ENCODE measurements at regions not wholly inside any gene's neighbourhood (a gene's known extent, or its start where the extent isn't known, plus 50 kb on each side); places are given as distances from the start of the nearest gene placed in this dataset.

GRCh38 chr14:96702831-96703230, 94.4 kb upstream of the VRK1 start:
- no peak overlapping the region for H3K4me2 ChIP-seq (ENCODE audit: low read length)
- no peaks in the 10 kb centered on the region for H3K27me3 ChIP-seq (ENCODE audit: insufficient read depth, low read length, poor library complexity)
- no peak overlapping the region for H3K23ac ChIP-seq (ENCODE audit: low read length)
- no peaks in the 10 kb centered on the region for H3K79me1 ChIP-seq (ENCODE audit: low read length)
- no peak for DNase-seq
- H2BK15ac ChIP-seq (replicated peaks; ENCODE audit: low read depth), result no peak overlapping the region
- no peak overlapping the region for H3K4ac ChIP-seq (ENCODE audit: low read depth, low read length)
- H3K27ac ChIP-seq (ENCODE audit: low read depth, low read length), result no peak overlapping the region
- WGBS (ENCODE audit: extremely low coverage, insufficient coverage, low lambda C conversion rate), result no CpG with 5 or more reads among the region's 6 CpGs
- no peak overlapping the region for H3K9ac ChIP-seq (ENCODE audit: low read length)
- no peak overlapping the region for H3K4me3 ChIP-seq (ENCODE audit: low read length)
- H3K56ac ChIP-seq (ENCODE audit: low read length), result no peak overlapping the region
- no peak overlapping the region for H4K5ac ChIP-seq (ENCODE audit: low read length)
- H3K36me3 ChIP-seq (ENCODE audit: control insufficient read depth, insufficient read depth, low read length), result no peaks in the 10 kb centered on the region
- no peak overlapping the region for H4K8ac ChIP-seq (ENCODE audit: low read depth, low read length)
- H3K18ac ChIP-seq (ENCODE audit: low read length), result no peak overlapping the region
- H2BK120ac ChIP-seq (ENCODE audit: low read depth, low read length), result no peak overlapping the region
- no peaks in the 10 kb centered on the region for H3K4me1 ChIP-seq (ENCODE audit: control insufficient read depth, low read depth, low read length)
- H2BK5ac ChIP-seq (ENCODE audit: low read length), result no peak overlapping the region
- H3K79me2 ChIP-seq (ENCODE audit: control insufficient read depth, insufficient read depth, low read length), result no peaks in the 10 kb centered on the region
- H2AK5ac ChIP-seq (ENCODE audit: low read length), result no peak overlapping the region

GRCh38 chr14:96705422-96706092, 91.6 kb upstream of the VRK1 start:
- H3K18ac ChIP-seq (ENCODE audit: low read length), result no peak overlapping the region
- H3K4me2 ChIP-seq (ENCODE audit: low read length), result no peak overlapping the region
- H3K79me1 ChIP-seq (ENCODE audit: low read length), result no peaks in the 10 kb centered on the region
- no peaks in the 10 kb centered on the region for H3K27me3 ChIP-seq (ENCODE audit: insufficient read depth, low read length, poor library complexity)
- no peak overlapping the region for H2BK120ac ChIP-seq (ENCODE audit: low read depth, low read length)
- no peak overlapping the region for H4K8ac ChIP-seq (ENCODE audit: low read depth, low read length)
- no peak overlapping the region for H2BK5ac ChIP-seq (ENCODE audit: low read length)
- H3K23ac ChIP-seq (ENCODE audit: low read length), result no peak overlapping the region
- no peak overlapping the region for H2AK5ac ChIP-seq (ENCODE audit: low read length)
- no peak overlapping the region for H4K5ac ChIP-seq (ENCODE audit: low read length)
- no peak overlapping the region for H3K4ac ChIP-seq (ENCODE audit: low read depth, low read length)
- H2BK15ac ChIP-seq (replicated peaks; ENCODE audit: low read depth), result no peak overlapping the region
- DNase-seq, result peak; percentile 14
- no peak overlapping the region for H3K27ac ChIP-seq (ENCODE audit: low read depth, low read length)
- no peaks in the 10 kb centered on the region for H3K79me2 ChIP-seq (ENCODE audit: control insufficient read depth, insufficient read depth, low read length)
- H3K4me1 ChIP-seq (ENCODE audit: control insufficient read depth, low read depth, low read length), result no peaks in the 10 kb centered on the region
- H3K56ac ChIP-seq (ENCODE audit: low read length), result no peak overlapping the region
- no peak overlapping the region for H3K4me3 ChIP-seq (ENCODE audit: low read length)
- no CpG with 5 or more reads among the region's 10 CpGs for WGBS (ENCODE audit: extremely low coverage, insufficient coverage, low lambda C conversion rate)
- no peak overlapping the region for H3K9ac ChIP-seq (ENCODE audit: low read length)
- no peaks in the 10 kb centered on the region for H3K36me3 ChIP-seq (ENCODE audit: control insufficient read depth, insufficient read depth, low read length)

DNA sequence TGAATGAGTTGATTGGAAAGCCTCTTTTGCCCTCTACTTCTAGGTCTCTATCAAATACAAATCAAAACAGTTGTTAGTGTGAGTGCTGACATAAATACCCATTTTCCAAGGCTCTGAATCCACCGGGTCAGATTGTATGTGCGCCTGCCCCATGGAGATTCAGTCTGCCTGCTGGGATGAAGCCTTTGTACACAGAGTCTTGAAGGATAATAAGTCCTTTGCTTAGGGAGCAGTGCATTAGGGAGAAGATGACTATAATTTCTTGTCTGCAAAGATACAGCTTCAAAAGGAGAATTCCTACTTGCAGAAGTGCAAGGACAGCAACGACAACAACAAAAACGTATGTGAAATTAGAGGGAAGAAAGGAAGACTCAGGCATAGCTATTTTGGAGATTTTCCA, 90.3 kb upstream of the VRK1 start:
- Histone ChIP-seq H4K5ac (ENCODE audit: low read length) (no peak overlapping the region), H3K4me1 (ENCODE audit: control insufficient read depth, low read depth, low read length) (no peaks in the 10 kb centered on the region), H2BK120ac (ENCODE audit: low read depth, low read length) (no peak overlapping the region), H3K79me1 (ENCODE audit: low read length) (no peaks in the 10 kb centered on the region), H3K4ac (ENCODE audit: low read depth, low read length) (peak overlapping the region; percentile 21), H3K23ac (ENCODE audit: low read length) (no peak overlapping the region), H2AK5ac (ENCODE audit: low read length) (no peak overlapping the region), H3K27me3 (ENCODE audit: insufficient read depth, low read length, poor library complexity) (no peaks in the 10 kb centered on the region), H3K56ac (ENCODE audit: low read length) (no peak overlapping the region), H4K8ac (ENCODE audit: low read depth, low read length) (no peak overlapping the region), H3K9ac (ENCODE audit: low read length) (no peak overlapping the region), H3K79me2 (ENCODE audit: control insufficient read depth, insufficient read depth, low read length) (no peaks in the 10 kb centered on the region), H3K4me3 (ENCODE audit: low read length) (no peak overlapping the region), H3K18ac (ENCODE audit: low read length) (no peak overlapping the region), H3K4me2 (ENCODE audit: low read length) (no peak overlapping the region), H3K27ac (ENCODE audit: low read depth, low read length) (no peak overlapping the region), H2BK15ac (replicated peaks; ENCODE audit: low read depth) (no peak overlapping the region), H2BK5ac (ENCODE audit: low read length) (no peak overlapping the region), H3K36me3 (ENCODE audit: control insufficient read depth, insufficient read depth, low read length) (no peaks in the 10 kb centered on the region)
- WGBS (ENCODE audit: extremely low coverage, insufficient coverage, low lambda C conversion rate), result no CpG with 5 or more reads among the region's 4 CpGs
- no peak for DNase-seq

DNA sequence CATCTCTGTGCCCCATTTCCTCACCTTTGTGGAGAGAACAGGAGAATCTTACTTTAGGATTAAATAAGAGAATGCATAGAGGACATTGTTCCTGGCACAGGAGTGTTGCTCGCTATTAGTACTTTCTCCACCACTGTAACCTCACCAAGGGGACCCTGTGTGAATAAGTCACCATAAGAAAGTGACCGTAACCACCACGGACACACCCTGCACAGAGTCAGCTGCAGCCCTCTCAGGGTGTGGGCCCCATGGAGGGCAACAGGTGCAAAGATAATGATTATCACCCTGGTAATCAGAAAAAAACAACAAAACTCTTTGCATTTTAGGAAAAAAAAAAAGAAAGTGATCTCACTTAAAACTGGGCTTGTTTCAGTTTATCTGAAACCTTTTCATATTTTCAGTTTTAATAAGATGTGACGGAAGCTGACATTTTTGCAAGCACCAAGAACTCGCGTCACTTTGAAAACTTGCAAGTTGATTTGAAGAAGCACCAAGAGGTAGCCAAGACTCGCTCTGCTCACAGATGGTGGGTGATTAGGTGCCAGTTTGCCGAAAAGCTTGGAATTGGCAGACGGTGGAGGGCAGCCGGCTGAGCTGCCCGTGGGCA, 87.0 kb upstream of the VRK1 start:
- Histone ChIP-seq H3K27ac (ENCODE audit: low read depth, low read length) (no peak overlapping the region), H2BK5ac (ENCODE audit: low read length) (no peak overlapping the region), H4K8ac (ENCODE audit: low read depth, low read length) (no peak overlapping the region), H3K4ac (ENCODE audit: low read depth, low read length) (no peak overlapping the region), H3K23ac (ENCODE audit: low read length) (no peak overlapping the region), H3K56ac (ENCODE audit: low read length) (no peak overlapping the region), H3K4me3 (ENCODE audit: low read length) (no peak overlapping the region), H3K36me3 (ENCODE audit: control insufficient read depth, insufficient read depth, low read length) (no peaks in the 10 kb centered on the region), H2BK15ac (replicated peaks; ENCODE audit: low read depth) (no peak overlapping the region), H3K79me1 (ENCODE audit: low read length) (no peaks in the 10 kb centered on the region), H3K79me2 (ENCODE audit: control insufficient read depth, insufficient read depth, low read length) (no peaks in the 10 kb centered on the region), H3K9ac (ENCODE audit: low read length) (no peak overlapping the region), H2AK5ac (ENCODE audit: low read length) (no peak overlapping the region), H3K27me3 (ENCODE audit: insufficient read depth, low read length, poor library complexity) (no peaks in the 10 kb centered on the region), H4K5ac (ENCODE audit: low read length) (no peak overlapping the region), H3K4me2 (ENCODE audit: low read length) (no peak overlapping the region), H2BK120ac (ENCODE audit: low read depth, low read length) (no peak overlapping the region), H3K18ac (ENCODE audit: low read length) (no peak overlapping the region), H3K4me1 (ENCODE audit: control insufficient read depth, low read depth, low read length) (no peaks in the 10 kb centered on the region)
- whole genome bisulfite sequencing (ENCODE audit: extremely low coverage, insufficient coverage, low lambda C conversion rate), result no CpG with 5 or more reads among the region's 11 CpGs
- DNase-seq, result no peak

DNA sequence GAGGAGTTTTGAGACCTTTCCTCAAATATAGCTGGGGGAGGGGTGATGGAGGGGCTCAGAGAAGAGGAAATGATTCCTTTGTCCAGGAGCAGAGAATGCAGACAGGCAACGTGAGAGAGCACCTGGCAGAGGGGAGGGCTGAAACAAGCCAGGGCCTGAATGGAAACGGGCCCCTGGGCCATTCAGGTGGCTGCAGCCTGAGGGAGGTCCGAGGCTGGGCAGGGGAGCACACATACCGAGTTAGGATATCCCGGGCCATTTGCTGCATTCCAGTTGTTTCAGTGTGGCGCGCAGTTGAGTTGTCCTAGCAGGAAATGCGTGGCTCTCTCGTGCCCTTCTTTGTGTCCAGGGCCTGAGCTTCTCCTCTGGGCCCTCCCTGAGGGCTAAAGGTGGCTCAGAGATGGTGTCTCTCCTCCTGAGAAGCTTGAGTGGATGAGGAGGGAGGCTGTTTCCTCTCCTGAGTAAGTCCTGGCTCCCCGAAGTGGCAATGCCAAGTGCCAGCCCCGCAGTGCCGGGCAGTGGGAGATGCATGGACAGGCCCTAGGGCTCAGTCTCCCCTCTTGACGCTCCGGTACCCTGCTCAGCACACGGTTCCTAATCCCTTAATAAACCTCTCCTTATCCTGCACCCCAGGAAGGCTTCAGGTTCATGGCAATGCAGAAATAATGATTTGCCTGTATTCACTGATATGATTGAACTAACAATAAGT, 85.5 kb upstream of the VRK1 start:
- H4K5ac ChIP-seq (ENCODE audit: low read length), result no peak overlapping the region
- no peak overlapping the region for H3K4ac ChIP-seq (ENCODE audit: low read depth, low read length)
- H3K36me3 ChIP-seq (ENCODE audit: control insufficient read depth, insufficient read depth, low read length), result no peaks in the 10 kb centered on the region
- H2BK5ac ChIP-seq (ENCODE audit: low read length), result no peak overlapping the region
- H3K23ac ChIP-seq (ENCODE audit: low read length), result no peak overlapping the region
- H2BK15ac ChIP-seq (replicated peaks; ENCODE audit: low read depth), result no peak overlapping the region
- no peak overlapping the region for H3K18ac ChIP-seq (ENCODE audit: low read length)
- H3K79me1 ChIP-seq (ENCODE audit: low read length), result no peaks in the 10 kb centered on the region
- DNase-seq, result no peak
- H4K8ac ChIP-seq (ENCODE audit: low read depth, low read length), result no peak overlapping the region
- no peak overlapping the region for H3K4me3 ChIP-seq (ENCODE audit: low read length)
- no peak overlapping the region for H2AK5ac ChIP-seq (ENCODE audit: low read length)
- no peaks in the 10 kb centered on the region for H3K27me3 ChIP-seq (ENCODE audit: insufficient read depth, low read length, poor library complexity)
- H3K27ac ChIP-seq (ENCODE audit: low read depth, low read length), result no peak overlapping the region
- H3K9ac ChIP-seq (ENCODE audit: low read length), result no peak overlapping the region
- no peaks in the 10 kb centered on the region for H3K79me2 ChIP-seq (ENCODE audit: control insufficient read depth, insufficient read depth, low read length)
- H2BK120ac ChIP-seq (ENCODE audit: low read depth, low read length), result no peak overlapping the region
- H3K4me2 ChIP-seq (ENCODE audit: low read length), result no peak overlapping the region
- H3K56ac ChIP-seq (ENCODE audit: low read length), result no peak overlapping the region
- WGBS (ENCODE audit: extremely low coverage, insufficient coverage, low lambda C conversion rate), result no CpG with 5 or more reads among the region's 15 CpGs
- no peaks in the 10 kb centered on the region for H3K4me1 ChIP-seq (ENCODE audit: control insufficient read depth, low read depth, low read length)
